GM19240 (cell line): ENCODE measurements at regions not wholly inside any gene's neighbourhood (a gene's known extent, or its start where the extent isn't known, plus 50 kb on each side); places are given as distances from the start of the nearest gene placed in this dataset.

Experiments
- DNase-seq: peaks from one replicate; pipeline ENCODE4 v3.0.0; 2011; ENCODE audit warnings: low spot score; ENCODE audit not compliant: insufficient read length

DNA sequence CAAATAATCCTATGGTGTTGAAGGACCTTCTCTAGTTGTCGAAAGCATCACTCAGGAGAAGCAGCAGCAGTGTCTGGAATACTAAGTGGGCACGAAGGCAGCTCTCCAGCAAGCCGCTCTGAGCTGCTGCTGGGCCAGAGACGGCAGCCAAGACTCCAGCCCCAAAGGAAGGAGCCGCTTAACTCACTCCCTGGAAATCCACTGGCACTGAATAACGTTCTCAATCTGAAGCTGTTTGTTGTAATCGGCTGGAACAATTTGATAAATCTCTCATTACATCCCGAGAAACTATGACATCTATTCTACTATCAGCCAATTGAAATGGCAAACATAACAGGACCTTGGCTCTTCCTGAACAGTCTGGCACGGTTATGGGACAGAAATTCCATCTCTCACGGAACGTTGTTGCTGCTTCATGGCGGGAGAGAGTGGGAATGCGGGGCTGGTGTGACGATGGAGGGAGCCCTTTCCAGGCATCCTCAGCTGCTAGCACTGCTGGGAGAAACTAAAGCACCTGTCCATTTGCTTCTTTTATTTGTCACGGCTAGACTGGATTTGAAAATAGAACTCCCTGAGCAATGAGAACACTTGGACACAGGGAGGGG is 331.5 kb upstream of the RNF32 start:
- no peak for DNase-seq

DNA sequence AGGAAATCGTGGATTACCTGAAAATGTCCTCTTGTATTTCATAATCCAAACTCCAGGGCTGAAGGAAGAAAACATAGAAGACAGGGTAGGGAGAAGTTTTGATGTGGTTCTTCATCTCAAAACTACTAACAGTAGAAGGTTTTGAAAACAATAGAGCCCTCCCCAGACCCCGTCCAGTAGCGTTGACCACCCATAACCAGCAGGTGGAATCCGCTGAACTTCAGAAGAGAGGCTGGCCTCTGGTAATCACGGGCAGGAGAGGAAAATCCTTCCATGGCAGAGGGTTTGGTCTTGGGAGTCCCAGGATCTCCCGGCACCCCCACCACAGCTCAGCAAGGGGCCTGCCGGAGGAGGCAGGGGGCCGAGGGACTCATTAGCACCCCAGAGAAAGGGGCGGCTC is 333.4 kb upstream of the RNF32 start:
- no peak for DNase-seq

DNA sequence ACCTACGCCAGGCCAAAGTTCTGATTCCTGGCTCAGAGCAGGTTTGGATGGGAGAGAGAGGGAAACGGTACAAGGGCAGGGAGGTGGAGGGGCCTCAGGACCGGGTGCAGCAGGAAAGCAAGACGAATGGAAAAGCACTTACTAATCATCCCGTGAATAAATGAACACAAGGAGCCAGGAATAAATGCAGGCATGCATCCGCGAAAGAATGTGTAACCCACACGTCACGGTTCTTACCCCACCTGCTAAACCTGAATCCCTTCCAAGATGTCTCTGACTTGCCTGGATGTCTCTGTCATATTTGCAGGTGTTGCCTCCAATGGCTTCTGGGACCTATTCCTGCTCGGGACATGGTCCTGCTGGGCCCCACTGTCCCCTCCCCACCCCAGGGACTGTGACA is 335.2 kb upstream of the RNF32 start:
- no peak for DNase-seq

DNA sequence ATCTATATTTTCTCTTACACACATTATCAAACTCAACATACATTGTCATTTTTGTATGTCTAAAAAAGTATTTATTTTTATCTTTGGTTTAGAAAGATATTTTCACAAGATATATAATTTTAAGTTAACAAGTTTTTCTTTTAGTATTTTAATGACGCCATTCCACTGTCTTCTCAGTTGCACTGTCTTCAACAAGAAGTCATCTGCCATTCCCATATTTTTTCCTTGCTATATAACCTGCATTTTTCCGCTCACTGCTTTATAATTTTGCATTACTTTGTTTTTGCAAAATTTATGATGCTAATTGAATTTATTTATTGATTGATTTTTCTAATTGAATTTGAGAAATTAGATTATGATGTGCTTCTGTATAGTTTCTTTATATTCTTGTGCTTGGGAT is 357.8 kb upstream of the RNF32 start:
- no peak for DNase-seq

DNA sequence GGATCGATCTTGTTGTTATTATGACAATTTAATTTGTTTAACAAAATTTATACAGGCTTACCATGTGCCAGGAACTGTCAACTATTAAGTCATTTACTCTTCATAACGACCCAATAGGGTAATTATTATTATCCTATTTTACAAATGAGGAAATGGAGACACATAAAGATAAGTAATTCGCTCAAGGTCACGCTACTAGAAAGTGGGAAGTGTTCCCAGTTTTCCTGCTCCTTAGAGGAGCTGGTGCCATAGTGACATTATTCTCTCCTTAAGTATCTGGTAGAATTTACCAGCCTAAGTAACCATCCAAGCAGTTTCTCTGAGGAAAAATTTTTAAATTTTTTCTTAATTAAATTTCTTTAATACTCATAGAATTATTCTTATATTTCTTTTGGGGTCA is 360.9 kb upstream of the RNF32 start:
- no peak for DNase-seq

DNA sequence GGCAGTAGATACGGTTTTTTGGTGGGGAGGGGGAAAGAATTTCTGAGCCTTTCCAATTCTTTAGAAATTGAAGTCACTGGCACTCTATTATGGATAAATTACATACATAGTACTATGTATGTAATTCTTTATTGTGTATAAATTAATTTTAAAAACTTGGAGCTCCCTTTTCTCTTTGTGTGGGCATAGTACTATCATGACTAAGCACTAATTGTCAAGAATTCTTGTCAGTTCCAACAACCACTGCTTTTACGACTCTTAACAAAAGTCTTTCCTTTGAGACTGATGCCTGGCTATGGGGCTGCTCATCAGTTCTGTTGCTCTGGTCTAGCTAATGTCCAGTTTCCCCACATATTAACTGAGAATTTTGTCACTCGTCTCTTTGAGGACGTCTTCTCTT is 365.3 kb upstream of the RNF32 start:
- no peak for DNase-seq

DNA sequence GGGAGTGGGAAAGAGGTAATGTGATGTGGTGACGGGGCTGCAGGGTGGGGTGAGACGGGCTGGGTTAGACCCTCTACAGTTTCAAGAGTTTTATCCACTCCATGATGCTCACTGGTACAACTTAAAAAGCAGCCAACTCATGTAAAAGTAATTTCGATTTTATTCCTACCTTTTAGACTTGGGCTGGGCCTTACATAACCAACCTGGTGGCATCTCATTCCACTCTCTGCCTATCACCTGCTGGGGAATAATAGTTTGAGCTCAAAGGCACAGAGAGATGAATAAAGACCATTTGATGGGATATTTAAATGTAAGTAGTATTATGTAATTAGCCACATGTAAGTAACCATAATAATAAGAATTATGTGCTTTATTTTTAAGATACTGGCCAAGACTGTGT is 366.0 kb upstream of the RNF32 start:
- no peak for DNase-seq

DNA sequence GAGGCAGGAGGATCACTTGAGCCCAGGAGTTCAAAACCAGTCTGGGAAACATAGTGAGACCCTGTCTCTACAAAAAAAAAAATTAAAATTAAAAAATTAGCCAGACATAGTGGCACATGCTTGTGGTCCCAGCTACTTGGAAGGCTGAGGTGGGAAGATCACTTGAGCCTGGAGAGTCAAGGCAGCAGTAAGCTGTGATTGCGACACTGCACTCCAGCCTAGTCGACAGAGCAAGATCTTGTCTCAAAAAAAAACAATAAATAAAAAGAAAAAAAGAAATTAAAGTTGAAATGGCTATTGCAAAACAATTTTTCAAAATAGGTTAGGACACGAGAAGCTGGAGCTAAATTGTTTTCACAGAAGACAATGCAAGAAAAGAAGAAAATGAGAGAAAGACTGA is 379.0 kb upstream of the RNF32 start:
- no peak for DNase-seq

DNA sequence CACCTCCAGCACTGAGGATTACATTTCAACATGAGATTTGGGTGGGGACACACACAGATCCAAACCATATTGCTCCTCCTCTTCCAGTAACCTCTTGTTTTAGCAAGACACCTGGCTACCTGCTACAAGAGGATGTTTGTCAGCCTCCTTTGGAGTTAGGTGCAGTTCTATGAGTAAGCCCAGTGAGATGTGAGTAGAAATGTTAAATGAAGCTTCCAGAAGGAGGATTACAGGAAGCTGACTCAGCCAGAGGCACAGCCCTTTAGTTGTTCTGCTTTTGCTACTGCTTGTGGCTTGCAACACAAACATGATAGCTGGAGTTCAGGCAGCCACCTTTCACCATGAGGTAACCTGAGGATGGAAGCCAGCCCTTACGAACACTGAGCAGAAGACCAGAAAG is 382.7 kb upstream of the RNF32 start:
- no peak for DNase-seq

DNA sequence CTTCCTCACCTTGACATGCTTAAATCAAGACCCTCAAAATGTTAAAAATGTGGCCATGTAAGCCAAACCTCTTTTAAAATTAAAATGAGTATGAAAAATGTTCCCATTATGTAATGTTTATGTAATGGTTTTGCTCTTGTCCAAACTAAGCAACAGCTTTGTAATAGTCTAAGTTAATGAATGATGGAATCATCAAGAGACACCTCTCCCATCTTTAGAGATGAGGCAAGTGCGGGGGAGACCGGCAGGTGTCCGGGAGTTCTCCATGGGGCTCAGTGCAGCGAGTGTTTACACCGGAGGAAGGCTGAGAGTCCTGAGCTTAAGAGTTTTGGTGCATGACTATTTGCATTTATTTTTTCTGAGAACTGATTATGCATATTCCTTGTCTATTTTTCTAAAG is 384.9 kb upstream of the RNF32 start:
- DNase-seq, result no peak

DNA sequence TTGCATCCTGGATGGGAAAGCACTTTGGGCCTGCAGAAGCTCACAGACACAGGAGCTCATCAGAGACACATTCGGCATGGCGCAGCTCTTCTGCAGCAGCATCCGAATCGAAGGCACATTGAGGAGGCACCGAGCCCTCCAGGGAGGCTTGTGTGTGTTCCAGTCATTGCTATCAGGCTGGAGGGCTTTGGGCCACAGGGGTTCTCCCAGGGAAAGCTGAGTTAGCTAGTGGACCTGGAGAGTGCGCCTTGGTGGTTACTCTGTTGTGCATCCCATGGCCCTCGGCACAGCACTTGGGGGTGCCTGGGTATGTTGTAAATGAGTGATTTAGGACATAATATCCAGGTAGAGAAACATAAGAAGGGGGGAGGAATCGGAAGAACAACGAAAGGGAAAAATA is 388.7 kb upstream of the RNF32 start:
- DNase-seq, result no peak

DNA sequence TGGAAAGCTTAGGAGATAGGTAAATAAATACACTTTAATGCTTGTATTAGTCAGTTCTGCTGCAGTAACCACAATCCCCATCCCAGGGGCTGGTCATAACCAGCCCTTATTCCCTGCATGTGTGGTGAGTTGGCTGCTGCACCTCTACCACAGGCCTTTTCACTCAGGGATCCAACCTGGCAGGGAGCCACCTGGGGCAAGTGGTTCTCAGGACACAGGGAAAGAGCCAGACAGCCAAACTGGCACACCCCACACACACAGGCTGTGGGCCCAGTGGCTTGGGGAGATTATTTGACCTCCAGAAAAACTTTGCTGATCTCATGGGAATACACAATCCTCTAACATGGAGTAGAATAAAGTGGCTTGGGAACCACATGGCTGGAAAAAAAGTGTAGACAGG is 400.0 kb upstream of the RNF32 start:
- DNase-seq, result no peak

DNA sequence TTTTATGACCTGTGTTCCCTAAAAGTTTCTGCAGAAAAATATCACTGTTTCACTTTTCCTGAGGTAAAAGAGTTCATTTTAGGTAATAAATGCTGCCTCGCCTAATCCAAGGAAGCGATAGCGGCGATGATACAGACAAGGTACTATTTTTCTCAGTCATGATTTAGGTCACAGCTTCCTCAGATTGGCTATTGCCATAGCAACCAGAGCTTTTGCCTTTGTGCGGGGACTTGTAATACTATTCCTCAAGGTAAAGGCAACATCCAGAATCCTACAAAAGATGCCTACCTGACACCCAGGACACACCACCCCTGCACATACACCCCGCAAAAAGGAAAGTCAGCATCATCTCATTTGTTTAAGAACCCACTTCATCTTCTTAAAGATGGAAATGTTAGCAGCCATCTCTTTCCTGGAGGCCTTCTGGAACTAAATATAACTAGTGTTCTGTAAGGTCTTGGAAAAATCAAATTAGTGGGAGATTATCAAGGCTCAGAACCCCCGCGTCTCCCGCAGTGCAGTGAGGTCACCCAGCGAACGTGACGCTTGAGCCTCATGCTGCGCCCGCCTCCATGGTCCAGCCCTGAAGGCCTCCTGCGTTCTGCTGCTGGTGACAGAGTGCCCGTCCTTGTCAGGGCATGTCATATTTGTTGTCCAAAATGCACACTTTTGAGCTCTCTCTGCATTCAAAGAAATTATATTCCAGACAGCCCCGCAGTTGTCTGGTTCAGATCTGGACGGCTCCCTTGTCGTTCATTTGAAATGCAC is 402.0 kb upstream of the RNF32 start:
- DNase-seq, result no peak

DNA sequence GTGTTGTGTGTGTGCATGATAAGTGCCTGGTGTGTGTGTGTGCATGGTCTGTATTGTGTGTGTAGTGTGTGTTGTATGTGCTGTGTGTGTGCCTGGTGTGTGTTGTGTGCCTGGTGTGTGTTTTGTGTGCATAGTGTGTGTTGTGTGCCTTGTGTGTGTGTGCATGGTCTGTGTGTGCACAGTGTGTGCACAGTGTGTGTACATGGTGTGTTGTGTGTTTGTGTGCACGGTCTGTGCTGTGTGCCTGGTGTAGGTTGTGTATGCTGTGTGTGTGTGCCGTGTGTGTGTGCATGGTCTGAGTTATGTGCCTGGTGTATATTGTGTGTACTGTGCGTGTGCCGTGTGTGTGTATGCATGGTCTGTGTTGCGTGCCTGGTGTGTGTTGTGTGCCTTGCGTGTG is 403.0 kb upstream of the RNF32 start:
- DNase-seq, result no peak

DNA sequence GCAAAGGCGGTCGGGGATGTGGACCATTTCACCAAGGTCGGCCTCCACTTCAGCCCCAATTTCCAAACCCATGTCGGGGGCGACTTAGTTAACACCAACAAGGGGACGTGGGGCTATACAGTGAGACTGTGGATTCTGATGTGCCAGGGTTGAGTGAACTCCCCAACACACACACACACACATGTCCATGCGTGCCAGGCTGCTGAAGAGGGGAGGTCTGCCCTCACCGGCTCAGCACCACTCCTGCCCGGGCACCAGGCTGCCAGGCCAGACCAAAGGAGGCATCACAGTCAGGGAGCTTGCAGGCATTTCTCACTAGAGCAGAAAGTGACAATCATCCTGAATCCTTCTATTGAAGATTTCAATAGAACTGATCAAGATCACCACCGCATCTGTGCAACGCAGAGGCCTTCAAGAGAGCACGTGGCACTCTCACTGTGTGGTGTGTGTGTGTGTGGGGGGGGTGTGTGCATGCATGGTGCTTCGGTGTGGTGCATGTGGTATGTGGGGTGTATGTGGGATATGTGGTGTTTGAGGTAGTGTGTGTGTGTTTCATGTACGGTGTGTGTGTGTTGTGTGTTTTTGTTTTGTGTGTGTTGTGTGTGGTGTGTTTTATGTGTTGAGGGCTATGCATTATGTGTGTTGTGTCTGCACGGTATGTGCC is 403.5 kb upstream of the RNF32 start:
- DNase-seq, result no peak

DNA sequence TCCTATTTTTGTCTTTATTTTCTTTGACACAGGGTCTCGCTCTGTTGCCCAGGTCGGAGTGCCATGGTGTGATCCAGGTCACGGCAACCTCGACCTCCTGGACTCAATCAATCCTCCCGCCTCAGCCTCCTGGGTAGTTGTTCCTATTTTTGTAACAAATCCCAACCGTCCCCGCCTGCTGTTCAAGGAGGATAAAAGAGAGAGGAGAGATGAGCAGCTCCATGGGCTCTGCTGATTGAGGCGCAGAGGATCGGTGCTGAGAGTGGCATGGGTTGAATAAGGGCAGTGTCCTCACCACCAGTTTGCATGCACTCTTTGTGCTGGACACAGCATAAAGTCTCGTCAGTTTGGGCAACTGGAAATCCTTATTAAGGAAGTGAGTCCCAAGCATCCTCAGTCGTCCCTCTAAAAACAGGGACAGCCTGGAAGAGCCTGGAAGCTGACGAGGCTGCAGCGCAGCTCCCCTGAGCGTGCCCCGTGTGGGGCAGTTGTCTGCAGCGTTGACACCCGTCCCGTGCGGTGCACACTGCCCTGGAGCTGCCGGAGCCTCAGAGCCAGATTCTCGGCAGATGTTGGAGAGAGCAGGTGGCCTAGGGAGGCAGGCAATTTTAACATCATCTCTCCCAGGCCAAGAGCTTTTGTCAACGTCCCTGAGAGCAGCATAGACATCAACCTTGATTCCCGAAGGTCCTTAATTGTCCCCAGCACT is 404.2 kb upstream of the RNF32 start:
- no peak for DNase-seq

DNA sequence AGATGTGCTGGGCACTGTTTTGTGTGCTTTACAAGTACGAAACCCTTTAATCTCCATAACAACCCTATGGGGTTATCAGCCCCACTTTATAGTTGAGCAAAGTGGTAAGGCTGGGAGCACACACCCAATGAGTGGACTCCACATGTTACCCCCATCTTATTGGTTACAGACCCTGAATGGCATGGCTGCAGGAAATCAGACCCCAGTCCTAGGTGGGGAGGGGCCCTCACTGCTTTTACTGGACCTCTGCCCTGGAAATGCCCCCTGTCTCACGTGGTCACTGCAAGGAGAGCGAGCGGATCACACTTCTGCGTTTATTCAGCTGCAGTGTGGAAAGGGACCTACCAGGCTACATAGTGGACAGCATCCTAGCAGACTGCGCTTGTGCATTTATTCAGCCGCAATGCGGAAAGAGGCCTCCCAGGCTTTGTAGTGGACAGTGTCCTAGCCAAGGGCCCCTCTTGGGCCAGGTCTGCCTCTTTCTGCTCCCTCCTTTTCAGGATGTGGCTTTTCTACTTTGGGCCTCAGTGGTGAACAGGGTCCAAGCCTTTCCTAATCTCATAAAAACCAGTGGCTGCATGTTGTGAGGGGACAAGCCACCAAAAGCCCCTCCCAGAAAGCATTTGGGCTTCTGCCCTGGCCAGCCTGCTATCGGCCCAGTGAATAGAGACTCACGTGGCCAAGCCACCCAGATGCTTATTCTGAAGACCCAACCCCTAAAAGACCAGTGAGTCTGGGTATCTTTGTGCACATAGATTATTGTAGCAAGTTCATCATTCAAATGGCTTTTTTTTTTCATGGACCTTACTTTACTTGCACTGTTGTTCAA is 405.7 kb upstream of the RNF32 start:
- no peak for DNase-seq

DNA sequence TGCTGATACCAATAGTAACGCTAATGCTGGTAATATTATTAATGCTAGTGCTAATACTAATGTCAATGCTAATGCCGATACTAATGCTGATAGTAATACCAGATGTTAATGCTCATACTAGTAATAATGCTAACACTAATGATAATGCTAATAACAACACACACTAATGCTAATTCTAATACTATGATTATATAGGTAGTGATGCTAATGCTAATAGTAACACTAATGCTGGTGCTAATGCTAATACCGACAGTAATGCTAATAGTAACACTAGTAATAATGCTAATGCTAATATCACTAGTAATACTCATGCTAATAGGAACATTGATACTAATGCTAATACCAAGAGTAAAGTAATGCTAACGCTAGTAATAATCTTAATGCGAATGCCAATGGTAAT is 406.4 kb upstream of the RNF32 start:
- no peak for DNase-seq

DNA sequence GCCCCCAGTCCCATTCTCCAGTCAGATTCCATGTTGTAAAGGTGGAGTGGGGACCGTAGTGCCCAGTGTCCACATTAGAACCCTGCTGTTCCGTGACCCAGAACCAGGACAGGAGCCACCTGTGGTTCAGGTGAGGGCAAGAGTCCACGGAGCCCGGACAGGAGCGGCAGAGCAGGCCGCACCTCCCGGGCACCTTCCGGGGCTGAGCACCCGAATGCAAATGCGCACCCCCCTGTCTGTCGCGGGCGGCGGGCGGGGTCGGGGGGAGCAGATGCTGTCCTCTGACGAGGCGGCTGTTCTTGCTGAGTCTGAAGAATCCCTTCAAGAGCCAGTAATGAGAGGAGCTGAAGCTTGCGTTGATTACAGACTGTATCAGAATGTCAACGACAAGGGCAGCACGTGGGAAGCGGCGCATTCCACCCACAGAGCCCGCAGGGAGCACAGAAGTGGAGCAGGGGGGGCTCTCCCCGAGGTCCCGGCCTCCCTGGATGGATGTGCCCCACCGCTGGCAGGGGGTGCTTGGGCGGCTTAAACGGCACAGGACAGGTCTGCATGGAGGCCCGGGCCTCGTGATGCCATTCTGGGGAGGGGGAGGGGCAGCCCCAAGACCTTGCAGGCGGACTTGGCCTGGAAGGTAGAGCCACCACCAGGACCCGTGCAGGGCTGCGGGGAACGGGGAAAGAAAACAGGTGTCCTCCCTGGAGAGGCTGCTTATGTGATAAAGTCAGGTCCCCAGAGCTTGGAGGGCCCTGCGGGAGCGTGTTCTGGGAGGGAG is 407.5 kb upstream of the RNF32 start:
- no peak for DNase-seq

DNA sequence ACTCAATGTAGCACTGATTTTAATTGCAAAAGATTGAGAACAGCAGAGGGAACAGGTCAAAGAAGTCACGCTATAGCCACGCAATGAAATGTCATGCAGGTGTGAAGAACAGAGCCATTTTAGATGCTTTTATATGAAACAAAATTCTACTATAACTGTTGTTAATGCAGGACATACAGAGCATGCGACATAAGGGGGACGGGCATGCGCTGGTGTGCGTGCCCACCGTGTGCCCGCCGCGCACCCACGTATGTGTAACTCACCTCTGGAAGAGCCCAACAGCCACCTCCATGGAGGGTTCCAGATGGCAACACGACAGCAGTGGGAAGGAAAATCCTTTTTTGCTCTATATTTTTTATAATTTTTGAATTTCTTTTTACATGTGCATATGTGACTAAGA is 410.0 kb upstream of the RNF32 start:
- DNase-seq, result no peak

DNA sequence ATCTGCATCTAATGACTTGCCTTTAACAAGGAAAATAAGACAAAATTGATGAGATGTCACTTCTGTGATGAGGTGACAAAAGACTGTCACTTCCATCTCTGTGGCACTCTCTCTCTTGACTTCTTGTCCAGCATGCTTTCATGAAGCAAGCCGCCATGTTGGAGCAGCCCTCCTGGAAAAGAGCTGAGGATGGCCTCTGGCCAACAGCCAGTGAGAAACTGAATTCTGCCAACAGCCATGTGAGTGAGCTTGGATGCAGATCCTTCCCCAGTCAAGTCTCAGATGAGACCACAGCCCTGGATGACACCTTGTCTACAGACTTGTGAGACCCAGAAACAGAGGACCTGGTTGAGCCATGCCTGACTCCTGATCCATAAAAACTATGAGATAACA is 412.6 kb upstream of the SHH start:
- no peak for DNase-seq
